Loucy (cell line): ENCODE measurements at regions not wholly inside any gene's neighbourhood (a gene's known extent, or its start where the extent isn't known, plus 50 kb on each side); places are given as distances from the start of the nearest gene placed in this dataset.

ENCODE experiments used
- CTCF ChIP-seq: fragments of 200-600 bp; sonication (generic); conservative IDR thresholded peaks from 2 replicates; pipeline ENCODE4 v1.5.1; 2014; ENCODE audit warnings: mild to moderate bottlenecking, antibody characterized with exemption, low read length
- EZH2phosphoT487 ChIP-seq: fragments of 200-600 bp; IDR thresholded peaks from 2 replicates; pipeline ENCODE4 v1.6.1; 2018; ENCODE audit warnings: antibody characterized with exemption, mild to moderate bottlenecking, moderate library complexity, borderline replicate concordance

DNA sequence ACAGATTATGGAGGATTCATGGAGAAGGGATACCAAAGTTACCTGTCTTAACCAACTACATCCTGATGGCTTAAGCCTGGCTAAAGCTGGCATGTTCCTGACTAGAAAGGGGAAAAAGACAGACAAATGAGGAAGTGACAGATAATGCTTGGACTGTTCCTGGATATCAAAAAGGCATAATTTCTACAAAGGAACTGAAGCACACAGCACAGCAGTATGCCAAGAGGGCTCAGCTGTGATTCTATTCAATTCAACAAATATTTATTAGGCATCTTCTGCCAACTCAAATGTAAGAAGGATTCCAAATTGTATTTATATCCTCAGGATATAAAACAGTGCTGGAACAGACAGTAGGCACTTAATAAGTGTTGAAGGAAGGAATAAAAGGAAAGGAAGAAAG is 59.5 kb downstream of the KLF12 start:
- no peak for TF ChIP-seq EZH2phosphoT487
- no peak for TF ChIP-seq CTCF
